Stimulated activated naive CD4-positive, alpha-beta T cell treated with Interleukin-2 at 50 U/mL for 16 hours (primary cell): ENCODE measurements at regions not wholly inside any gene's neighbourhood (a gene's known extent, or its start where the extent isn't known, plus 50 kb on each side); places are given as distances from the start of the nearest gene placed in this dataset.

ENCODE experiments used
- DNase-seq: peaks from one replicate; lab custom pipeline; 2025; lab: John Stamatoyannopoulos, UW

DNA sequence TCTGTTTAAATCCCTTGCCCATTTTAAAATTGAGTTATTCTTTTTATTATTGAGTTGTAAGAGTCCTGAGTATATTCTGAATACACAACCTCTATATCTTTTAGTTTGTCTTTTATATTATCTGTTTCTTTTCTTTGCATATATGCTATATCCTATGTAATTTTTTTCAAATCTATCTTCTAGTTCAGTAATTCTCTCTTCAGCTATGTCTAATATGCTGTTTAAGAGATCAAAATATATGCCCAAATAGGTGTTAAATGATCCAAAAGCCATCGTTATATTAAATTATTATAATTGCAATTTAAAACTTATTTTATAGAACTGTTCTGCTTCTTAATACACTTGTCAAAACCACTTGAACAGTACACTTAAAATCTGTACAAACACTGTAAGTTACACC lies 107.4 kb upstream of the TSPAN5 start:
- no peak for DNase-seq

DNA sequence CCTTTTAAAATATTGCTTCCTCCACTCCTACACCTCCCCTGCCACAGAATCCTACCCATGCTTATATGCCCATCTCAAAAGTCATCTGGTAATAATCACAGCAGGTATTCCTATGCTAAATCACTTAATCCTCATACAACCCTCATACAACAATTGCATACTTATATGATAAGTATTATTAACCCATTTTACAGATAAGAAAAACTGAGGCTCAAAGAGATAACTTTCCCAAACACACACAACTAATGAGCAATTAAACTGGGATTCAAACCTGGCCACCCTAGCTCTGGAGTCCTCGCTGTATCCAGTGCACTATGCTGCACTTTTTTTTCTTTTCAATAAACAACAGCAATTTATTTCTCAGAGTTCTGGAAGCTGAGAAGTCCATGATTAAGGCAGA lies 99.8 kb upstream of the TSPAN5 start:
- no peak for DNase-seq

DNA sequence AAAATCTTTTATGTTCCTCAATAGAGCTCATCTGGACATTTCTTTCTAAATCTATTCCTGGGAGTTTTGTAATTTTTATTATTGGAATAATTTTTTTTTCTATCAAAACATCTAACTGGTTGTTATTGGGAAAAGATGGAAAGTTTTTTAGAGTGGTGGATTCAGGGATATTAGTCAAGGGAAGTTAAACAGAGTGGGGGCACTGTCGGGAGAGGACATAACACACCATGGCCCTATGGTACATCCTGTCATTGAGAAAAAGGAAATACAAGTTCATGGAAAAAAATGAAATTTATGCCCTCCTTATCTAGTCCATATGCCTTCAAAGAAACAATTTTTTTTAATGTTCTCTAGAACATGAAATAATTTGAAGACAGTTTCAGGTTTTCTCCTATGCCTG lies 96.3 kb upstream of the TSPAN5 start:
- no peak for DNase-seq

DNA sequence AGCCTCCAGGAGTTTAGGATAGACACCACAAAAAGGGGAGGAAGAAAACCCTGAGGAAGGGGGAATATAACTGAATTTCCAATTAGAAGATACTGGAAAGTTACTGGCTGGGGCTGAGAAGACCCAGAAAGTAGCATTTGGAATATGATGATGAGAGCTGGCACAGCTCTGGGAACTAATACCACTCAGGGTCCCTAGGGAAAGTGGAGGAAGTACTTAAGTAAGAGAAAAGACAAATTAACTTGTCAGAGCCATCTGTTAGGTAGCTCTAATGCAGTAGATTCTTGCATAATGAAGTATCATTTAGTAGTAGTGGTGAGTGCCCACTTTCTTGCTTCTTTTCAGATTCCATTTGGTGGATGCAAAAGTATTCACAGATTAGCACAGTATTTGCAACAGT lies 90.8 kb upstream of the TSPAN5 start:
- DNase-seq = no peak

DNA sequence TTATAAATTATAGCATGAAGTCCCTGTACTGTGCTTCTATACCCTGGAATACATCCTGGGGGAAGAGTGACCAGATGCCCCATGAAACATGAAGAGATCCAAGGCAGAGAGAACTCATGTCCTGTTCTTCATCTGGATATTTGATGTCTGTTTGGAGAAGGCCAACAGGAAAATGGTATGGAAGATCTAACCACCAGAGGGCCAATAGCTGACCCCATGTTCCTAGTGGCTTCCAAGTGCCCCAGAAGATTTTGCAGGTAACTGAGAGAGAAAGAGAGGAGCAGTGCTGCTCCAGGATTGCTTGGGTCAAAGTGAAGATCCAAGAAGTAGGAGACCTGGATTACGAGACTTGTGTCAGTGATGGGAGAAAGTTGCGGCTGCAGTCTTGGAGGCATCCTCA lies 90.2 kb upstream of the TSPAN5 start:
- DNase-seq = no peak

DNA sequence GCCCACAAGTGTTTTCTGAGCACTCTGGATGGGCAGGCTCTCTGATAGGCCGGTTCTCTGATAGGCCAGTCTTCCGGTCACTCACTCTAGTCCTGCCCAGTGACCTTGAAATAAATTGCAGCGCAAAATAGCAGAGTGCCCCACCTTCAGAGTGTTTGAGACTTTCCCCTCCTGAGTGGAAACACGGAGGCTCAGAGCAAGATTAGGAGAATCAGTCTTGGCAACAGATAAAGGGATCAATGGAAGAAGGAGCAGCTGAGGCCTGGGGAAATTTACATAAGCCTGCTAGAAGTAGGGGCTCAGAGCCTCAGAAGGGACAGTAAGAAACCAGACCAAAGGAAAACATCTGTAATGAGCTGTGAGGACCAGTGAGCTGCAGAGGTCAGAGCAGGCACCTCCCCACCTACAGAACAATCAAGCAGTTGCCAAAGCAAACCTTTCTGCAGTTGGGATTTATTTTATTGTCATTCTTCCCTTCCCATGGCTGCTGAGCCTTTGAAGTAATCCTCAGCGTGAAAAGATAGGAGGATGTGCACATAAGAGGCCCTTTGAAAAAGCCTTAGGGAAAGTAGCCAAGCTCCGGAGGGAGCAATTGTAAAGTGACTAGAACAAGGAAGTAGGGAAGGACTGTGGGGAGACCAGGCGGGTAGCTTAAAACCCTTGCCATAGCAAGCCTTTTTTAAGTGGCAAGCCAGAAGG lies 89.1 kb upstream of the TSPAN5 start:
- no peak for DNase-seq

DNA sequence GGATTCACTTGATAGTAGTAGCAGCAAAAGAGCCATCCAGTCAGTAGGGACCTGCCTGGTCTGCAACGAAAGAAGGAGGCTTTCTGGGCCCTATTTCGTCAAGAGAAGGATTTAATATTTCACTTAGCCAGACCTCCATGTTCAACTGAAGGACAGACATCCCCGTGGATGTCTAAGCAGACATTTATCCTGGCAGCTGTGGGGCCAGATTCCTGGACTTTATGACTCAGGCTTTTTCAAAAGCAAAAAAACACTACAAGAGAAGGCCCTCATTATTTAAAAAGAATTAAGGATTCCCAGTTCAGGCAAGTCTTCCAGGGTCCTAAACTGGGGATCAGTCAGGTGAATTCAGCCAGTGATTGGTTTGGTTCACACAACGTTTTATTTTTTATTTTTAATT lies 88.5 kb upstream of the TSPAN5 start:
- DNase-seq = no peak

DNA sequence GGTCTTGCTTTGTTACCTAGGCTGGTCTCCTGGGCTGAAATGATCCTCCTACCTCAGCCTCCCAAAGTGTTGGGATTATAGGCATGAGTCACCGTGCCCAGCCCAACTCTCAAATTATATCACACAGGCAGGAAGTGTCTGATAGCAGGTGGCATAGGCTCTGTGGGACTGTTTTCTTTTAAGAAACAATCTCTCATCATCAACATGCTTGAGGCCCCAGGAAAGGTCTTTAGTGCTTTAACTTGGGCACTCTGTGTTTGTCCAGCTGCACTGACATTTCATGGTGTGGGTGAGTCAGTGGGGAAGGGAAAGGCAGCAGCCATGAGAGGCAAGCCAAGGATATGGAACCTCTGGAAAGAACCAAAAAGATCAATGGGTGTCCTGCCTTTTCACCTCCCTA lies 88.1 kb upstream of the TSPAN5 start:
- DNase-seq = no peak

DNA sequence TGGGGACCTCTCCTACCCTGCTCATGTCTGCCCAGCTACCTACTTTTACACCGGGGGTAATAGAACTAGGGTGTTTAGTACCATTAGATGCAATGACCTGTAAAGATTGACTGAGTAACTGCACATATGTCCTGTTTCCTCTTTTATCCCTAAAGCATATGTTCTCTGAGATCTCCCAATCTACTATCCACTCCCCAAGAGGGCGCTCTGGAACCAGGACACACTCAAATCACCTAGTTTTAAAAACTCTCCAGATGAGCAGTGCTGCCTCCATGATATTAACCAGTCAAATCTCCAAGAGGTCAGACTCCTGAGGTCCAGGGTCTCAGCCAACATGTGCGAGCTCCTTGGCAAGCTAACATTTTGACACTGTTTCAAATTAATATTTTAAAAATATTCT lies 87.0 kb upstream of the TSPAN5 start:
- no peak for DNase-seq

DNA sequence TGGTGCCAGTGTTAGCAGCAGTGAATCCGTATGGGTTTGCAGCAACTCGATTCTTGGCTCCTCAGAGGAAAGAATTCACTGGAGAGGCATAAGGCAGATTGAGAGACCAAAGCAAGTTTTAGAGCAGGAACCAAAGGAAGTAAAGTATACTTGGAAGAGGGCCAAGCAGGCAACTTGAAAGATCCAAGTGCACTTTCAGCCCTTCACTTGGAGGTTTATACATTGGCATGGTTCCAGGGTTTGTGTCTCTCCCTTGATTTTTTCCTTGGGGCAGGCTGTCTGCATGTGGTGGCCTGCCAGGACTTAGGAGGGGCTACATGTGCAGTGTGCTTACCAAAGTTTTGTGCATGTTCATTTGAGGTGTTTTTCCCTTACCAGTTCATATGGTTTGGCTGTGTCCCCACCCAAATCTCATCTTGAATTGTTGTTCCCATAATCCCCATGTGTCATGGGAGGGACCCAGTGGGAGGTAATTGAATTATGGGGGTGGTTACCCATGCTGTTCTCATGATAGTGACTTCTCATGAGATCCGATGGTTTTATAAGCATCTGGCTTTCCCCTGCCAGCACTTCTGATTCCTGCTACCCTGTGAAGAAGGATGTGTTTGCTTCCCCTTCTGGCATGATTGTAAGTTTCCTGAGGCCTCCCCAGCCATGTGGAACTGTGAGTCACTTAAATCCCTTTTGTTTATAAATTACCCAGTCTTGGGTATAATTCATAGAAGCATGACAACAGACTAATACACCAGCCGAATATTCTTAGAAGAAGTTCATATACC lies 86.2 kb upstream of the TSPAN5 start:
- no peak for DNase-seq

DNA sequence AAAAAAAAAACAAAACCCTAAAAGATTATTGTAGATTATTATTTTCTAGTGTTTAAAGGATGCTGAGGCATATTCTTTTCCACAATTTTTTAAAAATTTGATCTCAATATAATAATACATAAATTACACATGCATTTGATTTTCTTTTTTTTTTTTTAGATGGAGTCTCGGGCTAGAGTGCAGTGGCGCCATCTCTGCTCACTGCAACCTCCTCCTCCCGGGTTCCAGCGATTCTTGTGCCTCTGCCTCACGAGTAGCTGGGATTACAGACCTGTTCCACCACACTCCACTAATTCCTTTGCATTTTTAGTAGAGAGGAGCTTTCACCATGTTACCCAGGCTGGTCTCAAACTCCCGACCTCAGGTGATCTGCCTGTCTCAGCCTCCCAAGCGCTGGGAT lies 83.5 kb upstream of the TSPAN5 start:
- no peak for DNase-seq

DNA sequence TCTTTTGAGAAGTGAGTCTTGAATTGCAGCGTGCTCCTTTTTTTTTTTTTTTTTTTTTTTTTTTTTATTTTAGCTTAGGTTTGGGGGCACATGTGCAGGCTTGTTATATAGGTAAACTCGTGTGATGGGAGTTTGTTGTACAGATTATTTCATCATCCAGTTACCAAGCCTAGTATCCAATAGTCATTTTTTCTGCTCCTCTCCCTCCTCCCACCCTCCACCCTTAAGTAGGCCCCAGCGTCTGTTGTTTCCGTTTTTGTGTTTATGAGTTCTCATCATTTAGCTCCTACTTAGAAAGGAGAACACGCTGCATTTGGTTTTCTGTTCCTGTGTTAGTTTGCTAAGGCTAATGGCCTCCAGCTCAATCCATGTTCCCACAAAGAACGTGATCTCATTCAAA lies 81.3 kb upstream of the TSPAN5 start:
- no peak for DNase-seq

DNA sequence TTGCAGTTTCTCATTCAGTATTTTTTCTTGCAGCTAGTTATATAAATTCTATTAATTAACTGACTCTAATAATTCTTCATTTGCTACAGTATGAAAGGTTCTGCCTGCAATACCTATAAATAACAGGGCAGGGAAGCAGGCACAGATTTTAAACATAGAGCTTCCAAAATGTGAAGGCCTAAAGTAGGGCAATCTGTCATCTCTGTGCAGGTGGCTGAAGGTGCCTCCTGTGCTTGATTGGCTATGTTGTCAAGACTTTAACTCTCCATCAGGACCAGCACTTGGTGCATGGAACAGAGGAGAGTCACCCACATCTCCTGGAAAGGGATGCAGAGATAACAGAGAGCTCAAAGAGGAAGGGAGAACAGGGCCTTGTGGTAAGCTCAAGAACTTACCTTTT lies 75.2 kb upstream of the TSPAN5 start:
- no peak for DNase-seq

DNA sequence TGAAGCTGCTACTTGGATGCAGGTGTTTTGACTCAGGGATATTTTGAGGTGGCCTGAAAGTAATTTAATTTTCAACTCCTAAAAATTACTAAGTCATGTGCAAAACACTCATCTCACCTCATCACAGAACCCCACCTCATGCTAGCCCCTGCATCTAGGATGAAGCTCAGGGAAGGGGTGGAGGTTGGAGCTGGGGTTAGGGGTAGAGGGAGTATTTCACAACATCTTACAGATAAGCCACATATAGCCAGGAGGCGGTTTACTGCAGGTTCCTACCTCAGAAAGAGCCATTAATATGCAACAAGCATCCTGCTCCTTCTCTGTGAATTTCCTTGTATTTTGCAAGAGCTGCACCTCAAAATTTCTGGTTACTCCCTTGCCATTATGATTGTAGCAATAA lies 70.5 kb upstream of the TSPAN5 start:
- DNase-seq = no peak

DNA sequence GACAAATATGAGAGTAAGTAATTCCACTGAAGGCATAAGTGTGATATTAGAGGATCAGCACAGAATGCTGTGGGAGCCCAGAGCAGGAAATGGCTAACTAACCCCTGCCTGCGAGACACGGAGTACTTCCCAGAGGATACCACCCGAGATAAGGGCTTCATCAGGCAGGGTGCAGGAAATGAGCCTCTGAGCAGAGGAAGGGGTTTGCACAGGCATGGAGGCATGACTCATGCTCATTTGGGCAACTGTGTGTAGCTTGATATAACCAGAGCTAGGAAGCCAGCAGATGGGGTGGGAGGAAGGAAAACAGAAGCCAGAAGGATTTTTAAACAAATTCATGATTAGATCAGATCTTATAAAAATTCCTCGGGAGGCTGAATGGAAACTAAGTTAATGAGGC lies 70.0 kb upstream of the TSPAN5 start:
- DNase-seq = no peak

DNA sequence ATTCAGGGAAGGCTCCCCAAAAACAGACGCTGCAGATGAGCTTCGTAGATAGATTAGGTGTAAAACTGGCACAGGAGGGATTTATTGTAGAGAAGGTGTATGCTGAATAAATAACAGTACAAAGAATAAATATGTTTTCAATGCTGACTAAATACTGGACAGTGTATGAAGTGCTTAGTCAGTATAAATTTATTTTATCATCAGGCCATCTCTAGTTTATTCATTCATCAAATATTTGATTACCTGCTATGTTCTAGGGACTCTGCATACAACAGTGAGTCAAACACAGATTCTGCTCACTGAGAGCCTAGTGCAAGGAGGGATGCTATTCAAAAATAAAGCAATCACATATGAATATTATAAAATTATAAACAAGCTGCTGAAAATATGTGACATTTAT lies 63.6 kb upstream of the TSPAN5 start:
- DNase-seq = no peak

DNA sequence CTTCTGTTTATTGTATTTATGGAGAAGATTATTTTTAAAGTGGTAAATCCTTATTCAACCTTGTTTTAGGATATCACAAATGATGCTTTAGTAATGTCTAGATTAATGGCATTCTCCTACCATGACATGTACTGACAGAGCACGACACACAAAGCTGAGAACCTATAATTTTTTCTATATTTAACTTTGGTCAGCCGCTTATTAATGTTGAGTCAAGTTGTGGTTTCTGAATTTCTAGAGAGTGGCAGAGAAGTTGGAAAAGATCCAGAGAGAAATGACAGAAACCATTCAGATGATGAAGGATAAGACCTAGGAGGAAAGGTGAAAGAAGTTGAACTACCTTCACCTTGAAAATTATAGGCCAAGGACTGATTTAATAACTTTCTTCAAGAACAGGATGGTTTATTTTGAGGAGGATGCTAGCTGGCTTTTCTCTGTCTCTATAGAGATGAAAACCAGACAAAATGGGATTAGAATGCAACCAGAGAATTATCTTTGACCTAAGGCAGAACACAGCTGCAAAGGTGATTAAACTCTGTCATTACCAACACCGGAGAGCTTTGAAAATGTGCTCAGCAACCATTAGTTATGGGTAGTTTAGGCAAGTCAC lies 62.6 kb upstream of the TSPAN5 start:
- no peak for DNase-seq

DNA sequence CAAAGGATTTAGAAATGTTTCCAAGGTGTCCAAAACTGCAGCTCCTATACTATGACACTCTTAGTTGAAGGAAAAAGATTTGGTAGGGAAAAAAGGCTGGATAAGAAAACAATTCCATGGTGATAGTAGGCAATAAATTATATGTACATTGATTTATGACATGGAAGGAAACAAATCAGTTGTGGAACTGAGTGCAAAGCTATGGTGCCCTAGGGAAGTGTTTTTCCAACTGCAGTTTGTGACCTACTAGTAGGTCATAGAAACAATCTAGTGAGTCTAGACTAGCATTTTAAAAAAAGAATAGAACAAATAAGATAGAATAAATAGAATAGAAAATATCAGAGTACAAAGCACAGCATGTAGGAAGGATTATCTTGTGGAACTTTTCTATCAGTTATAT lies 58.4 kb upstream of the TSPAN5 start:
- DNase-seq = no peak

DNA sequence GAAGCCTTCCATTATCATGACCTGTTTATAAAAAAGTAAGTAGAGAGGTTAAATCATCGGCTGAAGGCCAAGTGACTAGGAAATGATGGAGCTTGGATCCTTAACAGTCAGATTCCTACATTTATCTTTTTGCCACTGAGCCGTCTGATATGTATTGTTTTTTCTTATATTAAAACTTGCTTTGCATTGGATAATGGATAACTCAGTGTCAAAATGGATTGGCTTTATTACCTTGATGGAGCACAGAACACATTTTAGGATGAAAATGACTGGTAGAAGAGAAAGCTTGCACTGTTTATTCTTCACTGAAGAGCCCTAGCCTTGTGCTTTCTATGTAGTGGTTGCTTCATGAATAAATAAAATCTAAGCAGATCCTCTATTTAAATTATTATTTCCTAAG lies 54.2 kb upstream of the TSPAN5 start:
- DNase-seq = no peak

DNA sequence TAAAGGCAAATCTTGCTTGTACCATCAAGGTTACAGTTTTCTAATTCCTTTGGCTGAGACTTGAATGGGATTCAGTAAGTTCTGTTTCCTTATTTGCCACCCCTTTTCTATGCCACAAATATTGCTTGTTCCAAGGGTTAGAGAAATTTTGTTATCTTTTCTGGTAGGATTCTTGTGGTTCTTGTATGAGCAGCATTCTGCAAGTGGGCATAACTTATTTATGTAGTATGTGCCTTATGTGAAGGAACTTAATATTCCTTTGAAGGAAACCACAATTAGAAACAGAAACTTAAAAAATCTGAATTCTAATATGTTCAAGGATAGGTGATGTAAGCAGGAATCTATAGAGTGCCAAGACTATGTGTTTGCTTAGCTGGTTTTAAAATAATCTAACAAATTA lies 53.1 kb upstream of the TSPAN5 start:
- DNase-seq = no peak

DNA sequence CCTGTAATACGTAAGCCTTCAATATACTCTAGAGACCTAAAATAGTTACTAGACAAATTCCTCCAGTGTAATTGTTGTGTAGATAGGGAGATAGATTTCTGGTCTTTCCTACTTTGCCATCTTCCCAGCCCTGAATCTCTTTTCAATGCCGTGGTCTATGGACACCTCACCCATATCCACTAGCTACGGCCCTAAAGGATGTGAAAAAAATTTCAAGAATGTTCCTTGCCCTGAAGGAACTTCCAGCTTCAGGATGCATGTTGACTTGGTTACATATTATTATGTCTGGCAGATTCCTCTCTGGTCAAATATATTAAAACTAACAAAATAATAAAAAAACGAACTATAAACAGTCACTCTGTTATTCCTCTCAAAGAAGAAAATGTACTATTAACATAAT lies 52.4 kb upstream of the TSPAN5 start:
- no peak for DNase-seq
